Keratinocyte (primary cell): ENCODE measurements at regions not wholly inside any gene's neighbourhood (a gene's known extent, or its start where the extent isn't known, plus 50 kb on each side); places are given as distances from the start of the nearest gene placed in this dataset.

ENCODE experiments used
- DNase-seq: peaks from one replicate; pipeline ENCODE4 v3.0.0-alpha.2; 2011; ENCODE audit warnings: low read depth, missing footprints, low spot score
- FAIRE-seq: peaks from 2 replicates; lab custom pipeline; 2011; peaks lifted over from hg19 to GRCh38; lab: Jason Lieb, UNC
- H2AFZ ChIP-seq: 2 replicates; pipeline ENCODE4 v1.6.0; 2012; ENCODE audit warnings: low read length, control low read depth, inconsistent platforms; ENCODE audit not compliant: control insufficient read depth
- H3K27ac ChIP-seq: 2 replicates; pipeline ENCODE4 v1.5.1; 2011; ENCODE audit warnings: low read length; ENCODE audit not compliant: control insufficient read depth, insufficient read depth
- H3K27me3 ChIP-seq: 3 replicates; pipeline ENCODE4 v1.6.0; 2011; ENCODE audit warnings: low read length; ENCODE audit not compliant: control insufficient read depth, insufficient read depth; ENCODE audit errors: extremely low read depth
- H3K36me3 ChIP-seq, 2 experiments: 2 replicates in 1 of 2; 3 replicates in 1 of 2; pipeline ENCODE4 v1.5.1; 2011; ENCODE audit warnings: low read length in 2 of 2, mild to moderate bottlenecking in 1 of 2; ENCODE audit not compliant: control insufficient read depth in 2 of 2, insufficient read depth in 2 of 2; ENCODE audit errors: extremely low read depth in 1 of 2
- H3K4me1 ChIP-seq: 3 replicates; pipeline ENCODE4 v1.5.1; 2011; ENCODE audit warnings: low read length; ENCODE audit not compliant: control insufficient read depth, insufficient read depth; ENCODE audit errors: extremely low read depth
- H3K4me2 ChIP-seq: 3 replicates; pipeline ENCODE4 v1.6.0; 2011; ENCODE audit warnings: low read depth, low read length; ENCODE audit not compliant: control insufficient read depth, insufficient read depth; ENCODE audit errors: extremely low read depth
- H3K4me3 ChIP-seq, 3 experiments: fragments of 200-600 bp in 1 of 3; sonication (generic) in 1 of 3; 2 replicates in 2 of 3; 3 replicates in 1 of 3; pipeline ENCODE4 v1.5.1; 2011 to 2016; ENCODE audit warnings: low read length in 3 of 3, mild to moderate bottlenecking in 3 of 3, control low read depth in 2 of 3, inconsistent platforms in 1 of 3, low read depth in 1 of 3, mixed read lengths in 1 of 3, mixed run types in 1 of 3, moderate library complexity in 1 of 3; ENCODE audit not compliant: control insufficient read depth in 2 of 3, insufficient read depth in 2 of 3; ENCODE audit errors: extremely low read depth in 1 of 3
- H3K79me2 ChIP-seq: 2 replicates; pipeline ENCODE4 v1.6.0; 2012; ENCODE audit warnings: low read length; ENCODE audit not compliant: control insufficient read depth, insufficient read depth
- H3K9ac ChIP-seq: 3 replicates; pipeline ENCODE4 v1.6.0; 2011; ENCODE audit warnings: low read length; ENCODE audit not compliant: control insufficient read depth, insufficient read depth; ENCODE audit errors: extremely low read depth
- H3K9me1 ChIP-seq: 3 replicates; pipeline ENCODE4 v1.6.0; 2011; ENCODE audit warnings: low read length; ENCODE audit not compliant: control insufficient read depth, insufficient read depth; ENCODE audit errors: extremely low read depth
- H3K9me3 ChIP-seq: 2 replicates; pipeline ENCODE4 v1.5.1; 2012; ENCODE audit warnings: low read depth, low read length; ENCODE audit not compliant: control insufficient read depth
- H4K20me1 ChIP-seq: 3 replicates; pipeline ENCODE4 v1.6.0; 2011; ENCODE audit warnings: low read length; ENCODE audit not compliant: control insufficient read depth, insufficient read depth; ENCODE audit errors: extremely low read depth
- CTCF ChIP-seq, 3 experiments: IDR thresholded peaks in 1 of 3; conservative IDR thresholded peaks in 1 of 3; optimal IDR thresholded peaks in 1 of 3; 2 replicates in 2 of 3; 3 replicates in 1 of 3; pipeline versions ENCODE3 to v1.5.1; 2011; ENCODE audit warnings: low read length in 3 of 3, mild to moderate bottlenecking in 3 of 3, moderate library complexity in 2 of 3, control low read depth in 1 of 3, inconsistent platforms in 1 of 3; ENCODE audit not compliant: insufficient read depth in 2 of 3; ENCODE audit errors: extremely low read depth in 1 of 3
- EZH2 ChIP-seq: IDR thresholded peaks from one replicate; pipeline ENCODE4 v1.6.1; 2012; ENCODE audit warnings: inconsistent platforms, mild to moderate bottlenecking, low read length, moderate library complexity
- dilution Hi-C: fragments of 300-500 bp; cut with MboI; formaldehyde crosslinking; loops from one replicate; pipeline ENCODE4 v1.7.0; 2020; ENCODE audit warnings: low sequenced_read_pairs; ENCODE audit not compliant: extremely low pct_ligation_motif_present

- H2AFZ ChIP-seq, result no peak overlapping the region
- H3K27me3 ChIP-seq, result no peaks in the 10 kb centered on the region
- H3K9me3 ChIP-seq, result no peaks in the 10 kb centered on the region
- dilution Hi-C loops, result no loop called here
- no peaks in the 10 kb centered on the region for H3K36me3 ChIP-seq
- TF ChIP-seq EZH2 (no peak), CTCF (optimal IDR thresholded peaks at IDR 0.05 in 1 of 3, IDR thresholded peaks at IDR 0.05 in 1 of 3, conservative IDR thresholded peaks at IDR 0.05 in 1 of 3; ENCODE audit: extremely low read depth in 1 of 3, insufficient read depth in 2 of 3, low read length in 3 of 3) (no peak)
- H3K9ac ChIP-seq, result no peak overlapping the region
- DNase-seq (no peak), FAIRE-seq (no peak)
- no peak overlapping the region for H3K4me2 ChIP-seq
- no peak overlapping the region for H3K4me3 ChIP-seq
- H3K79me2 ChIP-seq, result no peaks in the 10 kb centered on the region
- no peaks in the 10 kb centered on the region for H4K20me1 ChIP-seq
- H3K4me1 ChIP-seq, result no peaks in the 10 kb centered on the region
- H3K27ac ChIP-seq, result no peak overlapping the region
- no peaks in the 10 kb centered on the region for H3K9me1 ChIP-seq
Observed at GRCh38 chr5:124887223-124887622, 140.8 kb upstream of the ZNF608 start.

GRCh38 chr5:124888050-124888506 is 141.6 kb upstream of the ZNF608 start:
- Histone ChIP-seq H2AFZ (no peak overlapping the region), H4K20me1 (no peaks in the 10 kb centered on the region), H3K4me1 (no peaks in the 10 kb centered on the region), H3K36me3 (no peaks in the 10 kb centered on the region), H3K4me3 (no peak overlapping the region), H3K27me3 (no peaks in the 10 kb centered on the region), H3K79me2 (no peaks in the 10 kb centered on the region), H3K9me3 (no peaks in the 10 kb centered on the region), H3K9ac (no peak overlapping the region), H3K27ac (no peak overlapping the region), H3K9me1 (no peaks in the 10 kb centered on the region), H3K4me2 (no peak overlapping the region)
- DNase-seq (no peak), FAIRE-seq (no peak)
- dilution Hi-C loops, result no loop called here
- TF ChIP-seq CTCF (optimal IDR thresholded peaks at IDR 0.05 in 1 of 3, IDR thresholded peaks at IDR 0.05 in 1 of 3, conservative IDR thresholded peaks at IDR 0.05 in 1 of 3; ENCODE audit: extremely low read depth in 1 of 3, insufficient read depth in 2 of 3, low read length in 3 of 3), result no peak
- no peak for TF ChIP-seq EZH2
